SHP77 (cell line): ENCODE measurements at regions not wholly inside any gene's neighbourhood (a gene's known extent, or its start where the extent isn't known, plus 50 kb on each side); places are given as distances from the start of the nearest gene placed in this dataset.

Experiments used
- DNase-seq, 2 experiments: peaks; one replicate each; lab custom pipeline; 2025; lab: John Stamatoyannopoulos, UW

DNA sequence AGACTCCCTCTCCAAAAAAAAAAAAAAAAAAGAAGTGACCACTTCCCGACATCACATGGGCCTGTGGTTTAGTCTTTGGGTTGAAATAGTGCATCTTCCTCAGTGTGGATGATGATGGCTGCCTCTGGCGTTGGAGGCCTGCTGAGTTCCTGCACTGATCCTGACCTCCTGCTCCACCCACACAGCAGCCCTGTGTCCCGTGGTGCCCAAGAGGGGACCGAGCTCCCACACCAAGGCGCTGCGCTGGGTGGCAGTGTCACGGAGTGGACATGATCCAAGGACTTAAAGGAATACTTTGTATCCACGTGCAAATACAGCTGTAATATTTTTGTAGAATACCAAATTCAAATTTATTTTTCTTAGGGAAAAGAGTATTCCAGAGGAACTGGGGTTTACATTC lies 109.2 kb upstream of the PHACTR3 start:
- no peak for DNase-seq

DNA sequence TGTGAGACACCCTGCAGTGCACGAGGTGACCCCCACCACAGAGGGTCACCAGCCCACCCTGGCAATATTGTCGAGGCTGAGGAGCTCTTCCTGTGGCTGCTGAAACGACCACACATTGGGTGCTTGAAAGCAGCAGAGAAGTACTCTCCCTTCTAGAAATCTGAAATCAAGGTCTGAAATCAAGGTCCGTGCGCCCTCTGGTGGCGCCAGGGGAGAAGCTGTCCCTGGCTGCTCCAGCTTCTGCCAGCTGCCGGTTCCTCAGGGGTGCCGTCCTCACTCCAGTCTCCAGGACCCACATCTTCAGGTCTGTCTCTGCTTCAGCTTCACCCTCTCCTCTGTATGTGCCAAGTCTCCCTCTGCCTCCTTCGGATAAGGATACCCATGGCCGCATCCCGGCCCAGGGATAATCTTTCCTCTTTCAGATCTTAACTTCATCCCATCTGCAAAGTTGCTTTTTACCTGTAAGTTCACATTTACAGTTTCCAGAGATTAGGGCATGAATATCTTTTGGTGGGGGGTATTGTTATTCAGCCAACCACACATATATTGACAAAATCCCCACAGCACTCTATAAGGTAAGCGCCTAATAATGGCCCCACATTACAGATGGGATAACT lies 108.3 kb upstream of the PHACTR3 start:
- peak; percentile 75 to 86 for DNase-seq

DNA sequence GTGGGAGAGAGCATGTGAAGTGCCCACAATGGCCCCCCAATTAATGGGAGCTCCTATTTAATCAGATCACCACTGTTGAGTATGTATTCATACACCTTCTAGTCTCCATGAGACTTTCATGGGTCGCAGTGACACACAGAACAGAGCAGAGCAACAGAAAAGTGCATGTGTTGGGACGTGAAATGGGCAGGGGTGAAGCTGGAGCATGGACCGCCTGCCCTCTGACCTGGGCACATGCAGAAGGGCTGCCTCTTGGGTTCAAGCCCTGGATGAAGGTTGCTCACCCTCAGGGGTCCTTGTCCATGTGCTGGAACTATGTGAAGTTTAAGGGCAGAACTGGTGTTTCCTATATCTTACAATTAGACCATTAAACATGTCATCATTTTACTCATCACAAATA lies 106.0 kb upstream of the PHACTR3 start:
- DNase-seq, result no peak

DNA sequence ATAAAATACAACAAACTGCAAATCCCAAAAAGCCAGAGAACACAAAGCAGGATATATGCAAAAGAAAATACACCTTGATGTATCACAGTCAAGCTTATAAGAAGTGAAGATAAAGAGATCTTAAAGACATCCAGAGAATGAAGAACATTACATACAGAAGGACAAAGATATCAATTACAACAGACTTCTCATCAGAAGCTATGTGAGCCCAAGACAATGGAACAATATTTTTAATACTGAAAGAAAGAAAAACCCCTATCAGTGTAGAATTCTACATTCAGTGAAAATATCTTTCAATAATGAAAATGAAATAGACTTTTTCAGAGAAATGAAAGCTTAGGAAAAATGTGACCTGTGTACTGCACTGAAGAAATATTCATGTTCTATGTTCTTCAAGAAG lies 104.5 kb upstream of the PHACTR3 start:
- no peak for DNase-seq

DNA sequence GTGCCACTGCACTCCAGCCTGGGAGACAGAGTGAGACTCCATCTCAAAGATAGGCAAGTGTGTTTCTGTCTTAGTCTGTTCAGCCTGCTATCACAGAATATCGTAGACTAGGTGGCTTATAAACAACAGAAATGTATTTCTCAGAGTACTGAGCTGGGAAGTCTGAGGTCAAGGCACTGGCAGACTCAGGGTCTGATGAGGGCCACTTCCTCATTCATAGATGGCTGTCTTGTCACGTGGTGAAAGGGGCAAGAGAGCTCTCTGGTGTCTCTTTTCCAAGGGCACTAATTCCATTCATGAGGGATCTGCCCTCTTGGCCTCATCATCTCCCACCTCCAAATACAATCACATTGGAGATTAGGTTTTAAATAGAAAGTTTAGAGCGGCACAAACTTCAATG lies 95.6 kb upstream of the PHACTR3 start:
- no peak for DNase-seq

GRCh38 chr20:59512651-59513050 lies 91.7 kb upstream of the PHACTR3 start:
- DNase-seq, result no peak

- no peak for DNase-seq
Observed at GRCh38 chr20:59514554-59514953, 89.8 kb upstream of the PHACTR3 start.

DNA sequence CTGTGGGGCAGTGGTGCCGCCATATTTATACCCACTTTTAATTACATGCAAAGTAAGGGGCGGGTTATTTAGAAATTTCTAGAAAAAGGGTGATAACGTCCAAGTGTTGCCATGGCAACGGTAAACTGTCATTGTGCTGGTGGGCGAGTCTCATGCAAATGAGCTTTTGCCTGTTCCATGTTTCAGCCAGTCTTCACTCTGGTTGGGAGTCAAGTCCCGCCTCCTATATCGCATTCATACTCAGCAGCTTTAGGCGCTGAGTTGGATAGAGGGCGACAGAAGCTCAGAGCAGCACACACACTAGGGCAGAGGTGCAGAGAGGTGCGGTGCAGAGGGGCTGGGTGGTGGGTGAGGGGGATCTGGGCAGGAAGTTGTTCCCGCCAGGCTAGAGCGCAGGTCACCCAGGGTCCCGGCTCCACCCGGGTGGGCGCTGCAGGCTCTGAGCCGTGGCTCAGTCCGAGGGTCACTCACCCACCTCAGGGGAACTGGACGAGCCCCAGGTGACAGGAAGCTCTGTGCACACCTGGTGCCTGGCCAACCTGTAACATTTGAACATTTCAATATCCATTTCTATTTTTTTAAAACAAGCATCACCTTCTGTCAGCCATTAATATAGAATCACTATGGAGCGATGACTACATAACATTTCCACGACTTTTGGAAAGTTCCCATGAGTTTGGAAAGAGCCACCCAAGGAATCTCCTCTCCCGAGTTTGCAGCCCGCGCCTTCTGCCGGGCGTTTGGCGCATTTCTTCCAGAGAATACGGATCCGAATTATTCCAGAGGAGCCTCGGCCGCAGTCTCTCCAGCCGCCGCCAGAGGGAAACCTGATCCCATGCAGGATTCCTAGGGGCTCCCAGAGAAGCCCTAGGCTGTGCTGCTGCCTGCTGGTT lies 89.1 kb upstream of the PHACTR3 start:
- DNase-seq, result peak; percentile 87 to 89

DNA sequence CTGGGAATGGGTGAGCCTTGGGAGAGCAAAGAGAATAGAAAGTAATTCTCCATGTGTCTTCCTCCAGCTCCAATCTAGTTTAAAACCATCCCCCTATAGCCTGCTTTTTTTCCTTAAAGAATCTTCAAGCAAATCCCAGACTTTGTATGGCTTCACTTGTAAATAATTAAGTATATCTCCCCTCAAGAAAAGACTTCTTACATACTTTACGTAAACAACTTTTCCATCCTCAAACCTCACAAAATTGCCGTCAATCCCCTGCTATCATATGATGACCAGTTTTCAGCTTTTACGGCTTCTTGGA lies 88.5 kb upstream of the PHACTR3 start:
- DNase-seq, result no peak

- DNase-seq, result peak; percentile 64 to 84
Observed at GRCh38 chr20:59518881-59519706, 85.2 kb upstream of the PHACTR3 start.

GRCh38 chr20:59519707-59520014 lies 84.7 kb upstream of the PHACTR3 start:
- DNase-seq, result no peak

GRCh38 chr20:59520814-59521213 lies 83.5 kb upstream of the PHACTR3 start:
- DNase-seq, result no peak

GRCh38 chr20:59525500-59526241 lies 78.7 kb upstream of the PHACTR3 start:
- DNase-seq, result peak; percentile 70 to 78

GRCh38 chr20:59526242-59527225 lies 77.8 kb upstream of the PHACTR3 start:
- DNase-seq, result peak in 1 of 2 experiments; percentile 3

DNA sequence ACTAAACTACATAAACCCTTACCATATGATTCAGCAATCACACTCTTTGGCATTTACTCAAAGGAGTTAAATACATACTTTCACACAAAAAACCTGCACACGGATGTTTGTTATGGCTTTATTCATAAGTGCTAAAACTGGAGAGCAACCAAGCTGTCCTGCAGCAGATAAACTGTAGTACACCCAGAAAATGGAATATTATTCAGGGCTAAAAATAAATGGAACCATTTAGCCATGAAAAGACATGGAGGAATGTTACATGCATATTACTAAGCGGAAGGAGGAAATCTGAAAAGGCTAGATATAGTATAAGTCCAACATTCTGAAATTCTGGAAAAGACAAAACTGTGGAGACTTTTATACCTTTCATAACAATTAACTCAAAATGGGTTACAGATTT lies 73.6 kb upstream of the PHACTR3 start:
- DNase-seq, result no peak

DNA sequence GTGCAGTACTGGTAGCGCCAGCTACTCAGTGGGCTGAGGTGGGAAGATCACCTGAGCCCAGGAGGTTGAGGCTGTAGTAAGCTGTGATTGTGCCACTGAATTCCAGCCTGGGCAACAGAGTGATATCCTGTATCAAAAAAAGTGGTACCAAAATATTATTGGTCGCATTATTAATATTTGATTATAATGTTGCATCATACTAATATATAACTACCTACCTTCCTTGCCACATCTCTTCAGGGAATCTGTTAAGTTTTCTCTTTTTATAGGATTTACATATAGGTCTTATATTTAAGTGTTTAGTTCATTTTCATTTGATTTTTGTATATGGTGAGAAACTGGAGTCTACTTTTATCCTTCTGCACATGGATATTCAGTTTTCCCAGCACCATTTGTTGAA lies 66.3 kb upstream of the PHACTR3 start:
- DNase-seq, result no peak

DNA sequence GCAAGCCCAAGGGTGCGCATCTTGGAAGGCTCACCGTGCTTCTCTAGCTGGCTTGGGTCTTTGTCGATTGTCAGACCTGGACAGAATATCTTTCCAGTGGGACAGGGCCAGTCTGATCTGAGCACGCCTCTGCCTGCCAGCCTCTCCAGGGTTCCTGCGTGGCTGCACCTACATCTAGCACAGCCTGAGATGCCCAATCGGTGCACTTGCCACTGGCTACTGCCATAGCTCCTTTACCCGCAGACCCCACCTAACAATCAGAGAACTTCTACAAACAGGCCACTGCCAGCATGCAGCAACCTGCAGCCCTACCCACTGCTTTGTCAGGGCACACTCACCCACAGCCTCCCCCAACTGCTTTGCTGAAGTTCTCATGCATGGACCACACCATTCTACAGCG lies 56.7 kb upstream of the PHACTR3 start:
- no peak for DNase-seq
